NT2/D1 (cell line): ENCODE measurements at regions not wholly inside any gene's neighbourhood (a gene's known extent, or its start where the extent isn't known, plus 50 kb on each side); places are given as distances from the start of the nearest gene placed in this dataset.

Experiments used
- DNase-seq: peaks from one replicate; pipeline ENCODE4 v3.0.0-alpha.2; 2011; ENCODE audit warnings: low read depth, low spot score
- H3K27me3 ChIP-seq: 2 replicates; pipeline ENCODE4 v1.6.0; 2011; ENCODE audit warnings: mild to moderate bottlenecking; ENCODE audit not compliant: insufficient read length, insufficient read depth
- H3K36me3 ChIP-seq: 2 replicates; pipeline ENCODE4 v1.6.1; 2011; ENCODE audit warnings: mild to moderate bottlenecking, low read length, mixed read lengths; ENCODE audit not compliant: insufficient read depth, insufficient read length
- H3K4me1 ChIP-seq: 2 replicates; pipeline ENCODE4 v1.5.1; 2011; ENCODE audit not compliant: insufficient read depth, insufficient read length
- H3K4me3 ChIP-seq: 2 replicates; pipeline ENCODE4 v1.5.1; 2011; ENCODE audit warnings: low read depth; ENCODE audit not compliant: insufficient read length
- H3K9ac ChIP-seq: 2 replicates; pipeline ENCODE4 v1.6.0; 2011; ENCODE audit warnings: low read depth; ENCODE audit not compliant: insufficient read length
- H3K9me3 ChIP-seq: 2 replicates; pipeline ENCODE4 v1.5.1; 2011; ENCODE audit warnings: mild to moderate bottlenecking, low read length; ENCODE audit not compliant: insufficient read depth
- SUZ12 ChIP-seq: IDR thresholded peaks from 2 replicates; pipeline ENCODE4 v1.6.1; 2011; ENCODE audit not compliant: insufficient read length, insufficient read depth; ENCODE audit errors: extremely low read depth
- YY1 ChIP-seq: IDR thresholded peaks from 2 replicates; pipeline ENCODE4 v1.6.1; 2011; ENCODE audit not compliant: insufficient read length, insufficient read depth
- ZNF274 ChIP-seq: IDR thresholded peaks from 2 replicates; pipeline ENCODE4 v1.6.1; 2011; ENCODE audit warnings: mild to moderate bottlenecking, low read depth, low read length

DNA sequence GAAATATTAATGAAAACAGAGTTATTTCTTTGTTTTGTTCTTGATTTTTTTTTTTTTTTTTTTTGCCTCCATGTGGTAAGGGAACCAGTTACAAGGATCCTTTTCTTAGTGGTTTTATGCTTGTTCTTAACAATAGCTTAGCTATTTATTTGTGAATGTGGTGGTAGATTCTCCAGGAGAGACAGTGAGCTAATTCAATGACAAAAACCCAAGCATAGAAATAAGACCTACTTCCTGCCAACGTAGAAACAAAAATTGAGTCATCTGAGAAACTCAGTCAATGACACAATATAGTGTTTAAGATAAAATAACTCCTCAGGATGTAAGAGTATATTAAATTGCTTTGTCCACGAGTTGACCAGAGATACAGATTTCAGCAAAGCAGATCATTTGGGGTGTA is 863.8 kb upstream of the PABPC4L start:
- TF ChIP-seq ZNF274 (no peak), YY1 (no peak), SUZ12 (no peak)
- Histone ChIP-seq H3K4me3 (no peak overlapping the region), H3K27me3 (no peaks in the 10 kb centered on the region), H3K4me1 (no peaks in the 10 kb centered on the region), H3K9me3 (no peaks in the 10 kb centered on the region), H3K36me3 (no peaks in the 10 kb centered on the region), H3K9ac (no peak overlapping the region)
- no peak for DNase-seq

DNA sequence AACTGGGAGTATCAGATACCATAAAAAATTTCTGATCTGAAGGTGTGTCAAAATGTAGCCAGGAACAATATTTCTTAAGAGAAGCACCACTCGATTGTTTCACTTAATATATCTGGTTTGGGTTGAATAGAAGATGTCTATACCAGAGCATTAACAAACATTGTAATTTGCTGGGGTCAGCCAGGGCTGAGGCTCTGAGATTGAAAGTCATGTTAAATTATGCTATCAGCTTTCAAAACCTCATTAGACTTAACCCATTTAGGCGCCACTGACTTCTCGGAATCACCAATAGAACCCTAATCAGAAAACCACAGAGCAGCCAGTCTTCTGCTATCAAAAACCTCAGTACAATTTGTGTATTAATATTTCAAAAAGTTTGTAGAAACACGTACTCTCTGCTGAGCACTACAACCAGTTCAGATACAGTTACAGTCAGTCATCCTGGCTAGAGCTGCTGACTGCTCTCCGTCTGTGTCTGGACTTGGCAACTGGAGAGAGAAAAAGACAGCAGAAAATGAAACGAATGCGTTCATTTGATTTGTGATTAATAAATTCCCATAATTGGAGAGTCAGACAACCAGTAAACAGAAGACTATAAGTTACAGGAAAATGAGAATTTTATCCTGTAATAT is 848.6 kb upstream of the PABPC4L start:
- Histone ChIP-seq H3K36me3 (no peaks in the 10 kb centered on the region), H3K9ac (no peak overlapping the region), H3K27me3 (no peaks in the 10 kb centered on the region), H3K9me3 (no peaks in the 10 kb centered on the region), H3K4me3 (no peak overlapping the region), H3K4me1 (no peaks in the 10 kb centered on the region)
- no peak for DNase-seq
- TF ChIP-seq SUZ12 (no peak), ZNF274 (no peak), YY1 (no peak)

- no peak for TF ChIP-seq YY1
- TF ChIP-seq SUZ12, result no peak
- no peak for TF ChIP-seq ZNF274
- Histone ChIP-seq H3K36me3 (no peaks in the 10 kb centered on the region), H3K9me3 (no peaks in the 10 kb centered on the region), H3K4me3 (no peak overlapping the region), H3K4me1 (no peaks in the 10 kb centered on the region), H3K9ac (no peak overlapping the region), H3K27me3 (no peaks in the 10 kb centered on the region)
- no peak for DNase-seq
Observed at GRCh38 chr4:135032670-135033069, 831.1 kb upstream of the PABPC4L start.

DNA sequence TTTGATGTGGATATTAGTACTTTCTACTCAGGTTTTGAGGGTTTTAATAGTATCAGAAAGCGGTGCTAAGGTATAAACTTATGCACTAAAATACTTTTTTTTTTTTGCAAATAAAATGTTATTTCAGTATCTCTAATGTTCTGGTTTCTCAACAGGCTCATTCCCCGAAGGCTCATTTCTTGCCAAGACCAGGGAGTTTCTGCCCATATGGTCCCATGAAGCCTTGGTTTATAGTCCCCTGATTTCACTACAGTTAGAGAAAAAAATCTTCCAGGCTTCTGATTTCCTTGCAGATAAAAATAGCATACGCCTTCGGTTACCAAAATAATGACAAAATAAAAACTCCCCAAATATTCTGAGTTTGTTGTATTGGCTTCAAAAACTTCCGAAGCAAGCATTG is 814.2 kb upstream of the PABPC4L start:
- no peak for DNase-seq
- Histone ChIP-seq H3K4me3 (no peak overlapping the region), H3K27me3 (no peaks in the 10 kb centered on the region), H3K9me3 (no peaks in the 10 kb centered on the region), H3K9ac (no peak overlapping the region), H3K36me3 (no peaks in the 10 kb centered on the region), H3K4me1 (no peaks in the 10 kb centered on the region)
- TF ChIP-seq YY1, result no peak
- no peak for TF ChIP-seq SUZ12
- TF ChIP-seq ZNF274, result no peak

GRCh38 chr4:135007400-135007799 is 805.8 kb upstream of the PABPC4L start:
- Histone ChIP-seq H3K9me3 (no peaks in the 10 kb centered on the region), H3K9ac (no peak overlapping the region), H3K4me1 (no peaks in the 10 kb centered on the region), H3K27me3 (no peaks in the 10 kb centered on the region), H3K36me3 (no peaks in the 10 kb centered on the region), H3K4me3 (no peak overlapping the region)
- DNase-seq, result no peak
- TF ChIP-seq SUZ12 (no peak), YY1 (no peak), ZNF274 (no peak)

DNA sequence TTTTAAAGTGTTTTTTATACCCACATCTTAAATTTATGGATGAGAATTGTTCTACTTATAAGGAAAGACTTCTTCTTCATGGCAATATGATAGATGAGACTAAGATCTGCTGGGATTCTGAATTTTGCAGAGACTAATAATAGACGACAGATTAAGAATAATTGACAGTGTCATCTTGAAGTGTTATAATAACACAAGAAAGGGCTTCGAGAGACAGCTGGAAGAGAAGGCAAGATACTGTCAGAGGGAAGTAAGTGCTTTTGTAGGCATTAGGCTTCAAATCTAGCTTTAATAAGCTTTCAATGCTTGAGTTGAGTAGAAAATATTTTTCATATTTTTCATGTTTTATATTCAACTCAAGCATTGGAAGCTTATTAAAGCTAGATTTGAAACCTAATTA is 797.6 kb upstream of the PABPC4L start:
- H3K36me3 ChIP-seq, result no peaks in the 10 kb centered on the region

DNA sequence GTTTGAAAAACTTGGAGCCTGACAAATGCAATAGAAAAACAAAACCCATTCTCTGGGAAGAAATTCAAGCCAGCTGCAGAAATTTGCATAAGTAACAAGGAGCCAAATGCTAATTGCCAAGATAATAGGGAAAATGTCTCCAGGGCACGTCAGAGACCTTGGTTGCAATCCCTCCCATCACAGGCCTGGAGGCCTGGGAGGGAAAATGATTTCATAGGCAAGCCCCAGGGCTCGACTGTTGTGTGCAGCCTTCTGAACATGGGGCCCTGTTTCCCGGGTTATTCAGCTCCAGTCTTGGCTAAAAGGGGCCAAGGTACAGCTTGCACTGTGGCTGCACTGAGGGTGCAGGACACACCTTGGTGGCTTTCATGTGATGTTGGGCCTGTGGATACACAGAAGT is 760.4 kb upstream of the PABPC4L start:
- no peak for TF ChIP-seq SUZ12
- no peak for TF ChIP-seq YY1
- no peak for TF ChIP-seq ZNF274
- H3K27me3 ChIP-seq, result no peaks in the 10 kb centered on the region
- no peaks in the 10 kb centered on the region for H3K36me3 ChIP-seq
- DNase-seq, result no peak
- no peak overlapping the region for H3K9ac ChIP-seq
- H3K4me3 ChIP-seq, result no peak overlapping the region
- H3K4me1 ChIP-seq, result no peaks in the 10 kb centered on the region
- peaks cover 9% of the 10 kb centered on the region; the same call in 1 of the 2 replicates for H3K9me3 ChIP-seq

More for the DNA sequence above, 797.6 kb upstream of the PABPC4L start:
- Histone ChIP-seq H3K9ac (no peak overlapping the region), H3K9me3 (no peaks in the 10 kb centered on the region), H3K27me3 (no peaks in the 10 kb centered on the region), H3K4me1 (no peaks in the 10 kb centered on the region), H3K4me3 (no peak overlapping the region)
- DNase-seq, result no peak
- no peak for TF ChIP-seq ZNF274
- TF ChIP-seq YY1, result no peak
- no peak for TF ChIP-seq SUZ12
